ENCODE measurements at regions not wholly inside any gene's neighbourhood (a gene's known extent, or its start where the extent isn't known, plus 50 kb on each side); places are given as distances from the start of the nearest gene placed in this dataset.

DNA sequence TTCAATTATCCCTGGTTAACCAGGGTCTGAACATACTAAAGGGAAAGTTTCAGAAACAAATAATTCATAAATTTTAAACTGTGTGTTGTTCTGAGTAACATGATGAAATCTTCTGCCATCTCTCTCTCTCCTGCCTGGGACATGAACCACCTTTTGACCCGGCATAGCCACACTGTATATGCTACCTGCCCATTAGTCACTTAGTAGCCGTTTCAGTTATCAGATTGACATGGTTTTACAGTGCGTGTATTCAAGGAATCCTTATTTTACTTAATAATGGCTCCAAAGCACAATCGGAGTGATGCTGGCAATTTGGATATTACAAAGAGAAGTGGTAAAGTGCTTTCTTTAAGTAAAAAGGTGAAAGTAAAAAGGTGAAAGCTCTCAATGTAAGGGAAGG lies 227.1 kb upstream of the CCDC179 start:
- Histone ChIP-seq H3K4me1 (replicated peaks; ENCODE audit: insufficient read depth) (no peaks in the 10 kb centered on the region), H3K9me3 (ENCODE audit: insufficient read depth, low read depth) (no peaks in the 10 kb centered on the region), H3F3A (ENCODE audit: insufficient read depth, low read depth) (no peaks in the 10 kb centered on the region), H3K27ac (no peak overlapping the region), H4K20me1 (ENCODE audit: insufficient read depth) (no peaks in the 10 kb centered on the region), H3K27me3 (ENCODE audit: insufficient read depth, low read depth) (no peaks in the 10 kb centered on the region), H3K9me2 (ENCODE audit: insufficient read depth) (no peaks in the 10 kb centered on the region; the same call in 1 of the 2 replicates), H2AFZ (no peak overlapping the region), H3K36me3 (ENCODE audit: low read depth) (no peaks in the 10 kb centered on the region), H3K79me2 (ENCODE audit: low read depth) (no peaks in the 10 kb centered on the region), H3K4me2 (no peak overlapping the region), H3K4me3 (no peak overlapping the region)
- ChIA-PET CTCF (no interaction called here), POLR2A (ENCODE audit: unreplicated experiment) (no interaction called here)
- no peak for DNase-seq
- no TSS peak for BruUV-seq (replicated peaks)
- intact Hi-C loops (cut with micrococcal nuclease; ENCODE audit: unreplicated experiment) = no loop called here
- TF ChIP-seq, protein P1, sequence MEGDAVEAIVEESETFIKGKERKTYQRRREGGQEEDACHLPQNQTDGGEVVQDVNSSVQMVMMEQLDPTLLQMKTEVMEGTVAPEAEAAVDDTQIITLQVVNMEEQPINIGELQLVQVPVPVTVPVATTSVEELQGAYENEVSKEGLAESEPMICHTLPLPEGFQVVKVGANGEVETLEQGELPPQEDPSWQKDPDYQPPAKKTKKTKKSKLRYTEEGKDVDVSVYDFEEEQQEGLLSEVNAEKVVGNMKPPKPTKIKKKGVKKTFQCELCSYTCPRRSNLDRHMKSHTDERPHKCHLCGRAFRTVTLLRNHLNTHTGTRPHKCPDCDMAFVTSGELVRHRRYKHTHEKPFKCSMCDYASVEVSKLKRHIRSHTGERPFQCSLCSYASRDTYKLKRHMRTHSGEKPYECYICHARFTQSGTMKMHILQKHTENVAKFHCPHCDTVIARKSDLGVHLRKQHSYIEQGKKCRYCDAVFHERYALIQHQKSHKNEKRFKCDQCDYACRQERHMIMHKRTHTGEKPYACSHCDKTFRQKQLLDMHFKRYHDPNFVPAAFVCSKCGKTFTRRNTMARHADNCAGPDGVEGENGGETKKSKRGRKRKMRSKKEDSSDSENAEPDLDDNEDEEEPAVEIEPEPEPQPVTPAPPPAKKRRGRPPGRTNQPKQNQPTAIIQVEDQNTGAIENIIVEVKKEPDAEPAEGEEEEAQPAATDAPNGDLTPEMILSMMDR (conservative IDR thresholded peaks at IDR 0.05) = no peak
- no peak for TF ChIP-seq EZH2 (IDR thresholded peaks at IDR 0.05; ENCODE audit: low read depth)

DNA sequence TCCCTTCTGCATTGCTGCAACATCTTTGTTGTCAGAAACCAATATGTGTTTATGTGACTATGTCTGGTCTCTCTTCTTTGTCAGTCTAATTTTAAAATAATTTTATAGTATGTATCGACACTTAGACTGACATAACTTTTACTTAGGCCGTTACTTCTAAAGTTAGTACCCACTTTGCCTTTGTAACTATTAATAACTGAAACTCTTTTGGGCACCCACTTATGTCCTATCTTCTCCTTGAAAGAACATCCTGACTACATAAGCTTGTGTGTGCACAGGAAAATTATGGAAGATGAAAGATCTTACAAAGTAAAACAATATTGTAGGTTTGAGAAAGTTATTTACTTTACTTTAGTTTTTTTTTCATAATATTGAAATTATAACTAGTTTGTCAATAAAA lies 230.4 kb upstream of the CCDC179 start:
- H3K79me2 ChIP-seq (ENCODE audit: low read depth) = no peaks in the 10 kb centered on the region
- H3F3A ChIP-seq (ENCODE audit: insufficient read depth, low read depth) = no peaks in the 10 kb centered on the region
- H2AFZ ChIP-seq = no peak overlapping the region
- H3K36me3 ChIP-seq (ENCODE audit: low read depth) = no peaks in the 10 kb centered on the region
- H3K4me1 ChIP-seq (replicated peaks; ENCODE audit: insufficient read depth) = no peaks in the 10 kb centered on the region
- no peaks in the 10 kb centered on the region for H3K27me3 ChIP-seq (ENCODE audit: insufficient read depth, low read depth)
- DNase-seq = no peak
- no peaks in the 10 kb centered on the region for H3K9me3 ChIP-seq (ENCODE audit: insufficient read depth, low read depth)
- BruUV-seq (replicated peaks) = no TSS peak
- H3K4me3 ChIP-seq = no peak overlapping the region
- ChIA-PET POLR2A (ENCODE audit: unreplicated experiment) (no interaction called here), CTCF (no interaction called here)
- no peak overlapping the region for H3K27ac ChIP-seq
- H3K9me2 ChIP-seq (ENCODE audit: insufficient read depth) = no peaks in the 10 kb centered on the region; the same call in 1 of the 2 replicates
- no peaks in the 10 kb centered on the region for H4K20me1 ChIP-seq (ENCODE audit: insufficient read depth)
- TF ChIP-seq, protein P1 (conservative IDR thresholded peaks at IDR 0.05) = no peak
- no peak for TF ChIP-seq EZH2 (IDR thresholded peaks at IDR 0.05; ENCODE audit: low read depth)
- H3K4me2 ChIP-seq = no peak overlapping the region
- intact Hi-C loops (cut with micrococcal nuclease; ENCODE audit: unreplicated experiment) = no loop called here

DNA sequence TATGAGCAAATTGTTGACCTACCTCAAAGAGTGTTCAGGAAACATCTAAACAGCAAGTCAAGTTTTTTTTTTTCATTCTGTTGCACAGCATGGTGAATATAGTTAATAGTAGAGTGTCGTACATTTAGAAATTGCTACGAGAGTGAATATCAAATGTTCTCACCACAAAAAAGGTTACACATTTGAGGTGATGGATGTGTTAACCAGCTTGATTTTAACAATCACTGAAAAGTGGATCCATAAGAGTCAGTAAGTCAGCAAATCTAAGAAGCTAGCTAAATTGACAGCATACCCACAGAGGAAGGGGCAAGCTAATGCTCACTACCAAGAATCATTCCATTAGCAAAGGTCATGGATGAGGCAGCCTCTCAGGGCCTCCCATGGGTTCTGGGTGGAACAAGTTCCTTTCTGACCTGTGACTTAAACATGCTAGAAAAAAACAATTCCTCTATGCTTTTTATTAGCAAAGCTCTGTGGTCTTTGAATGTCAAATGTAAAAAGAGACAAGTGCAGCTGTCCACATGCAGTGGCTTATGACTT lies 235.4 kb upstream of the CCDC179 start:
- ChIA-PET CTCF (no interaction called here), POLR2A (ENCODE audit: unreplicated experiment) (no interaction called here)
- intact Hi-C loops (cut with micrococcal nuclease; ENCODE audit: unreplicated experiment) = no loop called here

More for the DNA sequence above, 235.4 kb upstream of the CCDC179 start:
- Histone ChIP-seq H3K9me2 (ENCODE audit: insufficient read depth) (no peaks in the 10 kb centered on the region), H2AFZ (no peak overlapping the region), H3K4me2 (no peak overlapping the region), H3K27me3 (ENCODE audit: insufficient read depth, low read depth) (no peaks in the 10 kb centered on the region), H3K4me1 (replicated peaks; ENCODE audit: insufficient read depth) (no peaks in the 10 kb centered on the region), H3K79me2 (ENCODE audit: low read depth) (no peaks in the 10 kb centered on the region), H4K20me1 (ENCODE audit: insufficient read depth) (no peaks in the 10 kb centered on the region), H3F3A (ENCODE audit: insufficient read depth, low read depth) (no peaks in the 10 kb centered on the region), H3K4me3 (no peak overlapping the region), H3K27ac (no peak overlapping the region), H3K36me3 (ENCODE audit: low read depth) (no peaks in the 10 kb centered on the region), H3K9me3 (ENCODE audit: insufficient read depth, low read depth) (no peaks in the 10 kb centered on the region)
- TF ChIP-seq, protein P1 (conservative IDR thresholded peaks at IDR 0.05) = no peak
- TF ChIP-seq EZH2 (IDR thresholded peaks at IDR 0.05; ENCODE audit: low read depth) = no peak
- no TSS peak for BruUV-seq (replicated peaks)
- no peak for DNase-seq

Data from PC-9 (cell line).